Natural killer cell (primary cell): ENCODE measurements at regions not wholly inside any gene's neighbourhood (a gene's known extent, or its start where the extent isn't known, plus 50 kb on each side); places are given as distances from the start of the nearest gene placed in this dataset.

Experiments used
- ATAC-seq, 3 donors: fragments of 150-1000 bp in 2 of 3; fragments of 200-7000 bp in 1 of 3; cut with Tn5 transposase; 1 replicate in 1 of 3; 2 replicates in 2 of 3; pipeline ENCODE4 v1.10.0; 2021; ENCODE audit warnings: mild to moderate bottlenecking in 2 of 3, moderate library complexity in 2 of 3
- DNase-seq, 2 donors: peaks; one replicate each; pipeline versions ENCODE4 v3.0.0 to v3.0.0-alpha.2; 2013 to 2021; ENCODE audit warnings: mixed read lengths in 1 of 2
- H3K27ac ChIP-seq: one replicate; pipeline ENCODE4 v1.5.1; 2013; ENCODE audit warnings: mild to moderate bottlenecking, low read length
- H3K27me3 ChIP-seq: one replicate; pipeline ENCODE4 v1.6.1; 2013; ENCODE audit warnings: low read length; ENCODE audit not compliant: control insufficient read depth, insufficient read depth
- H3K36me3 ChIP-seq: one replicate; pipeline ENCODE4 v1.6.1; 2013; ENCODE audit warnings: low read length; ENCODE audit not compliant: control insufficient read depth, insufficient read depth
- H3K4me1 ChIP-seq: one replicate; pipeline ENCODE4 v1.6.1; 2013; ENCODE audit warnings: low read length; ENCODE audit not compliant: control insufficient read depth, insufficient read depth
- H3K4me3 ChIP-seq: one replicate; pipeline ENCODE4 v1.5.1; 2013; ENCODE audit warnings: low read length
- H3K9me3 ChIP-seq: one replicate; pipeline ENCODE4 v1.6.1; 2013; ENCODE audit warnings: low read length; ENCODE audit not compliant: control insufficient read depth, insufficient read depth
- H3K27ac Mint-ChIP-seq, 2 donors: one replicate each; pipeline ENCODE4 v1.8.0; 2022; ENCODE audit warnings: mild to moderate bottlenecking in 2 of 2, mixed read lengths in 2 of 2, moderate library complexity in 1 of 2
- H3K27me3 Mint-ChIP-seq, 2 donors: one replicate each; pipeline ENCODE4 v1.8.0; 2022; ENCODE audit warnings: low read depth in 2 of 2, mixed read lengths in 2 of 2
- H3K36me3 Mint-ChIP-seq: one replicate; pipeline ENCODE4 v1.8.0; 2022; ENCODE audit warnings: mixed read lengths
- H3K4me1 Mint-ChIP-seq, 2 donors: one replicate each; pipeline ENCODE4 v1.8.0; 2022; ENCODE audit warnings: mixed read lengths in 2 of 2
- H3K4me3 Mint-ChIP-seq: one replicate; pipeline ENCODE4 v1.8.0; 2022; ENCODE audit warnings: mild to moderate bottlenecking, moderate library complexity, mixed read lengths
- H3K9me3 Mint-ChIP-seq, 2 donors: one replicate each; pipeline ENCODE4 v1.8.0; 2022; ENCODE audit warnings: mixed read lengths in 2 of 2
- WGBS: methylation state at CpG from one replicate; pipeline ENCODE4 v1.1.7; 2013; ENCODE audit warnings: missing lambda C conversion rate; ENCODE audit not compliant: insufficient coverage; 5-methylcytosine and 5-hydroxymethylcytosine counted together
- intact Hi-C: fragments of 100-400 bp; cut with micrococcal nuclease; formaldehyde crosslinking; loops from one replicate; pipeline ENCODE4 v1.14.2; 2022
- TF ChIP-seq, protein P1 (sequence below): fragments of 200-600 bp; IDR thresholded peaks from one replicate; pipeline ENCODE4 v1.8.0; 2022; ENCODE audit warnings: antibody characterized with exemption

DNA sequence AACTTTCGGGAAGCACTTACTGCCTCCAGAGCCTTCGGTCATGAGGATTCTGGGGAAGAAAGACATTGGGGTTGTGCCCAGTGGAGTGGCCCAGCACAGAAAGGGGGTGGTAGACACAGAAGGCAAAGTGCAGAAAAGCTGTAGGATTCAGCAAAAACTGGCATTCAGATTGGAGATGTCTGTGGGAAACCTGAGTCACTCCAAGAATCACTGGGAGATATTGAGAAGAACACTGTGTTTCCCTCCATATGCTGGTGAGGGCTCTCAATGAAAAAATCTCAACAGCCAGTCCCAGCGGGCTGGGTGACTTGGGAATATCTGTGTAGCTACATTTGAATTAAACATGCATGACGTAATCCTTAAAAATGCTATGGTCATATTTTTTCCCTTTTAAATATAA is 61.2 kb upstream of the RCN1 start:
- H3K27ac Mint-ChIP-seq = no peak overlapping the region
- peaks cover 25 to 57% of the 10 kb centered on the region in 2 donors for H3K27me3 Mint-ChIP-seq
- H3K9me3 ChIP-seq = no peaks in the 10 kb centered on the region
- no peak for DNase-seq
- whole genome bisulfite sequencing = 90% methylated on average over 3 of the region's 4 CpGs
- no peak for ATAC-seq
- no peaks in the 10 kb centered on the region for H3K9me3 Mint-ChIP-seq
- H3K4me3 ChIP-seq = no peak overlapping the region
- no peaks in the 10 kb centered on the region for H3K27me3 ChIP-seq
- no peaks in the 10 kb centered on the region for H3K36me3 ChIP-seq
- intact Hi-C loops = no loop called here
- H3K4me1 ChIP-seq = no peaks in the 10 kb centered on the region
- H3K4me3 Mint-ChIP-seq = no peak overlapping the region
- TF ChIP-seq, protein P1, sequence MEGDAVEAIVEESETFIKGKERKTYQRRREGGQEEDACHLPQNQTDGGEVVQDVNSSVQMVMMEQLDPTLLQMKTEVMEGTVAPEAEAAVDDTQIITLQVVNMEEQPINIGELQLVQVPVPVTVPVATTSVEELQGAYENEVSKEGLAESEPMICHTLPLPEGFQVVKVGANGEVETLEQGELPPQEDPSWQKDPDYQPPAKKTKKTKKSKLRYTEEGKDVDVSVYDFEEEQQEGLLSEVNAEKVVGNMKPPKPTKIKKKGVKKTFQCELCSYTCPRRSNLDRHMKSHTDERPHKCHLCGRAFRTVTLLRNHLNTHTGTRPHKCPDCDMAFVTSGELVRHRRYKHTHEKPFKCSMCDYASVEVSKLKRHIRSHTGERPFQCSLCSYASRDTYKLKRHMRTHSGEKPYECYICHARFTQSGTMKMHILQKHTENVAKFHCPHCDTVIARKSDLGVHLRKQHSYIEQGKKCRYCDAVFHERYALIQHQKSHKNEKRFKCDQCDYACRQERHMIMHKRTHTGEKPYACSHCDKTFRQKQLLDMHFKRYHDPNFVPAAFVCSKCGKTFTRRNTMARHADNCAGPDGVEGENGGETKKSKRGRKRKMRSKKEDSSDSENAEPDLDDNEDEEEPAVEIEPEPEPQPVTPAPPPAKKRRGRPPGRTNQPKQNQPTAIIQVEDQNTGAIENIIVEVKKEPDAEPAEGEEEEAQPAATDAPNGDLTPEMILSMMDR = no peak
- no peaks in the 10 kb centered on the region for H3K4me1 Mint-ChIP-seq
- no peak overlapping the region for H3K27ac ChIP-seq
- no peaks in the 10 kb centered on the region for H3K36me3 Mint-ChIP-seq

DNA sequence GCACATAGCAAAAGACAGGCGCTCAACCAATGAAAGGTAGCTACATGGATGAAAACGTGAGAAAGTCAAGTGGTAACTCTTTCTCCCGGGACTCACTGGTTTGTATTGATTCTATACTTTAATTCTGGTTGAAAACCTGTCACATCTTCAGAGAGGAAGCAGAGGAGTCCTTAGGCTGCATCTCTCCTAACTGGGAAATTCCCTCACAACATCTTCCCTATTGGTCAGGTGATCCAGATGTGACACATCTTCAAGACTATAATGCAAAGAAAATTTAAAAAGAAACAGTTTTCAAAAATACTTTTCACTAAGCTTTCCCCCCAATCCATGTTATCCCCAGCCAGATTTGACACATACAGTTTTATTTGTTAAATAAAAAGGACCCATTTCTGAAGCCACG is 62.7 kb upstream of the RCN1 start:
- Histone ChIP-seq H3K4me1 (no peaks in the 10 kb centered on the region), H3K4me3 (no peak overlapping the region), H3K9me3 (no peaks in the 10 kb centered on the region), H3K36me3 (no peaks in the 10 kb centered on the region), H3K27me3 (no peaks in the 10 kb centered on the region), H3K27ac (no peak overlapping the region)
- intact Hi-C loops = no loop called here
- no peak for DNase-seq
- no peaks in the 10 kb centered on the region for H3K36me3 Mint-ChIP-seq
- no peak for ATAC-seq
- 87% methylated on average over 4 of the region's 4 CpGs for WGBS
- H3K4me1 Mint-ChIP-seq = no peaks in the 10 kb centered on the region
- H3K9me3 Mint-ChIP-seq = no peaks in the 10 kb centered on the region
- no peak overlapping the region for H3K27ac Mint-ChIP-seq
- TF ChIP-seq, protein P1 = no peak
- H3K4me3 Mint-ChIP-seq = no peak overlapping the region
- peaks cover 22 to 48% of the 10 kb centered on the region in 2 donors for H3K27me3 Mint-ChIP-seq

DNA sequence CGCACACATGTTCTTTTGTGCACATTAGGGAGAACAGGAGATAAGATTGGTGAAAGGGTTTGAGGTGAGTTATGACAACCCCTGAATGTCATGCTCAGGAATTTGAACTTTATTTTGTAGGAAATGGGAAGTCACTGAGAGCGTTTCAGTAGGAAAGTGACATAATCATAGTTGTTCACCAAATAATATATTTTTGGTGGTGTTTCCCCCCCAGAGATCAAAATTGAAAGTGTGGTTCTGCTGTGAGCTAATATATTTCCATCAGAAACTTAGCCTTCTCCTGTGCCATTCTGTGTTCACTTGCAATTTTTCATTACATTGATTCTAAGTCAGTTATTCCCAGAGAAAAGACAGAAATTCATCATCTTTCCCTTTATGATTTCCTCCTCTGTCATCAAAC is 64.1 kb upstream of the RCN1 start:
- H3K9me3 ChIP-seq = no peaks in the 10 kb centered on the region
- no peaks in the 10 kb centered on the region for H3K36me3 ChIP-seq
- no peak overlapping the region for H3K4me3 ChIP-seq
- ATAC-seq (no peak), DNase-seq (no peak)
- H3K4me1 ChIP-seq = no peaks in the 10 kb centered on the region
- Mint-ChIP-seq H3K27ac (no peak overlapping the region), H3K9me3 (no peaks in the 10 kb centered on the region), H3K4me3 (no peak overlapping the region), H3K27me3 (peaks cover 26 to 47% of the 10 kb centered on the region in 2 donors), H3K4me1 (no peaks in the 10 kb centered on the region), H3K36me3 (no peaks in the 10 kb centered on the region)
- WGBS = 94% methylated on average over 2 of the region's 2 CpGs
- H3K27ac ChIP-seq = no peak overlapping the region
- no peaks in the 10 kb centered on the region for H3K27me3 ChIP-seq
- intact Hi-C loops = no loop called here
- TF ChIP-seq, protein P1 = no peak

DNA sequence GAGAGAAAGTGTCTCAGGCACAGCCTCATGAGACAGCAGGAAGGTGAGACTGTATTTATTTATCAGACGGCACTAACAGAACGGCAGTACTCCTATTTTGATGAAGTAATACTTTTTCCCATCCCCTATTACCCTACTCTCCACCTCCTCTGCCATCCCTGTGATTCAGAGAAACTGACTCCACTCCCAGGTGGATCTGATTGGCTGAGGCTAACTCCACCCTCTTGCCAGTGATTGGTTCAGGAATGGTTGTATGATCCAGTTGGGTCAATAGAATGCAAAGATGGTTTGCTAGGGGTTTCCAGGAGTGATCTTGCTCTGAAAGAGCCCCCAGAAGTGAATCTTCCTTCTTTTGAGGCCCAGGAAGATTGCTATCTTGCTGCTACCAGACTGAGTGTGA is 65.9 kb upstream of the RCN1 start:
- whole genome bisulfite sequencing = no CpG with 5 or more reads among the region's 2 CpGs
- ATAC-seq (no peak), DNase-seq (no peak)
- Histone ChIP-seq H3K9me3 (no peaks in the 10 kb centered on the region), H3K4me1 (no peaks in the 10 kb centered on the region), H3K27me3 (no peaks in the 10 kb centered on the region), H3K27ac (no peak overlapping the region), H3K4me3 (no peak overlapping the region), H3K36me3 (no peaks in the 10 kb centered on the region)
- TF ChIP-seq, protein P1 = no peak
- intact Hi-C loops = no loop called here
- H3K9me3 Mint-ChIP-seq = no peaks in the 10 kb centered on the region
- no peaks in the 10 kb centered on the region for H3K4me1 Mint-ChIP-seq
- H3K27me3 Mint-ChIP-seq = peaks cover 24 to 35% of the 10 kb centered on the region in 2 donors
- H3K27ac Mint-ChIP-seq = no peak overlapping the region
- no peak overlapping the region for H3K4me3 Mint-ChIP-seq
- no peaks in the 10 kb centered on the region for H3K36me3 Mint-ChIP-seq
